Cerebellar cortex (tissue), 1 donor: ENCODE measurements at regions not wholly inside any gene's neighbourhood (a gene's known extent, or its start where the extent isn't known, plus 50 kb on each side); places are given as distances from the start of the nearest gene placed in this dataset.
"Not testable (repeated sequence)": the region's sequence is repeated elsewhere in the genome, so short reads cannot be mapped to it uniquely, and the experiment has no call there.

Experiments used
- DNase-seq: peaks from one replicate; pipeline ENCODE4 v3.0.0-alpha.2; 2015; ENCODE audit warnings: low spot score

DNA sequence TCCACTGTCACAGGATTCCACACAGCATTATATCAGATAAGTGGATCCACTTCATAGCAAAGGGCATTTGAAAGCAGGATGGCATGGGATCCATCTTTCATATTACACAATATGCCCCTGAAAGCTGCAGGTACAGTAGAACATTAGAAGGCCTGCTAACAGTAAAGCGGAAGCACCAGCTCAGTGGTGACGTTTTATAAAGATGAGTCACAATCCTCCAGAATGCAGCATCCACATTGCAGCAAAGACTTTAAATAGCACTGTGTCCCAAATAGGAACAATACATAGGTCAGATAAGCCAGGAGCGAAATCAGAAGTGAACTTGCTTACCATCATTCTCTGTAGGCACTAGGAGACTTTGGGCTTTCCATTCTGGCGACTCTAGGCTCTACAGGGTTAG lies 609.5 kb upstream of the FAT1 start:
- no peak for DNase-seq

GRCh38 chr4:187335339-187335738 lies 611.7 kb upstream of the FAT1 start:
- no peak for DNase-seq

GRCh38 chr4:187354740-187355139 lies 631.1 kb upstream of the FAT1 start:
- no peak for DNase-seq

DNA sequence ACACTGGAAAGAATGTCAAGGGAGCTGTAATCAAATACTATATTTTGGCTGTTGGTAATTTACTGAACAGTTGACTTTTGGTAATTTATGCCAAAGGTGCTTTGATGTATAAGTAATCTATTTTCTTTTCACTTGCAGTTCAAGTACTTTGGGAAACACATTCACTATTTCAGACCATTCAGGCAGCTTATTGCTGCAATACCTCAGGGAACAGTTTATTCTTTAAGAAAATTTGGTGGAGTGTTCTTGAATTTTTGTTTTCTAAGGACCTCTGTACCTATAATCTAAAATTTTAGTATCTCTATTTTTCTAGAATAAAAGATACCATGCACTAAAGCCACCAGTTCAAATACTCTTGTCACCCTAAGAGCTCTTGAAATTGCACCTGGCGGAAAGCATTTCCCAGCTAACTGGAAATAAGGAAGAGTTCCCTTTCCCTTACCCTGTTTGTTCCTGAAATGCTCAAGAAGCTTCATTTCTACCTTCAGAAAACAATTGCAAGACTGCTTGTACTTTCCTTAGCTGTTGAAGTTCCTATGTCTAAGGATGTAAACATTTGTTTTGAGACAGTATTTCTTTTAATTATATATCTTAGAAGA lies 633.5 kb upstream of the FAT1 start:
- no peak for DNase-seq

GRCh38 chr4:187357821-187358220 lies 634.2 kb upstream of the FAT1 start:
- no peak for DNase-seq

GRCh38 chr4:187362937-187363857 lies 632.4 kb upstream of the ZFP42 start:
- DNase-seq = peak; percentile 31

DNA sequence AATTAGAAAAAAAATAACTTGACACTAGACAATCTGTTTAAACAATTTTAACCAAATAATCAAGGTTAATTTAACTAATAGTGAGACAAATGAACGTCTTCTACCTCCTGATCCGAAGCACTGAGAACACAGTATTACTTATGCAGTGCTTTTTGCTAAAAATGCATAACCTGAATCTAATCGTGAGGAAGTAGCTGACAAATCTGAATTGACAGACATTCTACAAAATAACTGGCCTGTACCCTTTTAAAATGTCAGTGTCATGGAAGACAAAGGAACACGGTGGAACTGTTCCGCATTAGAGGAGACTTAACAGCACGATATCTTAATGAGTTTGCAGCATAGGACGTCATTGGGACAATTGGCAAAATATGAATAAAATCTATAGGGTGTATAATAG lies 631.2 kb upstream of the ZFP42 start:
- no peak for DNase-seq

DNA sequence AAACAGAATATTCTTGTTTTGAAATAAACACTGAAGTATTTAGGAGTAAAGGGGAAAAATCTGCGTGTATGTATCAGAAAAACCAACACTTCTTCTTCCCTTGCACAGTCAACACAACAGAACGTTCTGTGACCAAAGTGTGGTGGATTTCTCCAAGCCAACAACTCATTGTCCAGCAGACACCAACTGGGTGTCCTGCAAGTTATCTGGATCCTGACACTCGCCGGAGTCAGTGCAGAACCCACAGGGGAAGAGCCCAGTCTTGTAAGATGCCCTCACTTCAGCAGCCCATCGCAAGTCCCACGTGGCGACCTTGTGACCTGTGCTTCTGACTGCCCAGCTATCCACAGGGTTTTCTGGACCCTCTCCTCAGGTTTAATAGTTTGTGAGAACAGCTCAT lies 630.7 kb upstream of the ZFP42 start:
- no peak for DNase-seq

DNA sequence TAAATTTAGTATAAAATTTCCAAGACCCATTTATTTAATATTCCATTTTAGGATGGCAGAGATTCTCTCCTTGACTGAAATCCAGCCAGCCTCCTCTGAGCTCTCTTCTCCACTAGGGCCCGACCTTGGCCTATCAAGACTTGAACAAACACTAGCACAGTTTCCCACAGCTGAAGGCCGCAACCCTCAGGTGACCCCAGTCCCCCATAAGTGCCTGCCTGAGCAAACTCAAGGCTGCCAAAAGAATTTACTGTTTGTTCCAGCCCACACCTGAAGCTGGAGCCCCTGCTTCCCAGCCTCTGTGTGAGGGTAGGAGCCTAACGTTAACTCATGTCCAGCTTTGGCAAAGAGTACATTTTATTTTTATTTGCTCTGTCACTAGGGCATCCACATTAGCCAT lies 629.0 kb upstream of the ZFP42 start:
- DNase-seq = no peak

DNA sequence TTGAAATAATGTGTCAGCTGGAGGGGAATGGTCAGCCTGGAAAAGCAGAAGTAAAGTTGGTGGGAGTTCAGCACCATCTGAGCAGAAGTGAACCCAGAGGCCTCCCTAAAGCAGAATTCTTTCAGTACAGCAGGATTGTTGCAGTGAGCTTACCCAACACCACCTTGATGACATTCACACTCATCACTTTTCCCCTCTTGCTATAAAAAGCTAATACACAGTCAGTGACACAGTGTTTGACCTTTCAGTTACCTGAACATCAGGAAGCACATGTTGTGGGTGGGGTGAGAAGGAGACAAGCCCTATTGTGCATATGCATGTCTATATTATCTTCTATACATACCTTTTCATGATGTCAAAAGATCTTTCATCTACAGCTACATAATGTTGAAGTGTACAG lies 624.7 kb upstream of the ZFP42 start:
- DNase-seq = no peak

- DNase-seq = no peak
These were observed 617.1 kb upstream of the ZFP42 start for GRCh38 chr4:187378441-187378840.

- no peak for DNase-seq
These were observed 615.4 kb upstream of the ZFP42 start for GRCh38 chr4:187380181-187380581.

- no peak for DNase-seq
These were observed 612.4 kb upstream of the ZFP42 start for GRCh38 chr4:187383181-187383580.

DNA sequence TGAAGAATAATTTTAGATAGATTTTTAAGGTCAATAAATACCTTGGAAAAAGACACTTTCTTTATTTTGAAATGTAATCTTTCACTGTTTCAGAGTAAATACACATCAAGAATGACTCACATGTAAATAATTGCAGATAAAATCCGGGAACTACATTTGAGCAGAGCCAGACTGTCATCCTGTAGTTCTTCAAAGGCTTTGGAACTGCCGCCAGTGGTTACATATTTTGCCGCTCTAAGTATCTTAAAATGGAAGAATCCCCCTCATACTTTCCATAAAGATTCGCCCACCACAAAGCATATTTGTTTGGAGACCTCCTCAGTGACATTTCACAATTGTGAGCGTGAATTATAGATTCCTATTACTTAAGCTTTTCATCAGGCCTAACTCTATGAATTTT lies 607.8 kb upstream of the ZFP42 start:
- DNase-seq = no peak

- DNase-seq = no peak
These were observed 606.2 kb upstream of the ZFP42 start for GRCh38 chr4:187389420-187389819.

DNA sequence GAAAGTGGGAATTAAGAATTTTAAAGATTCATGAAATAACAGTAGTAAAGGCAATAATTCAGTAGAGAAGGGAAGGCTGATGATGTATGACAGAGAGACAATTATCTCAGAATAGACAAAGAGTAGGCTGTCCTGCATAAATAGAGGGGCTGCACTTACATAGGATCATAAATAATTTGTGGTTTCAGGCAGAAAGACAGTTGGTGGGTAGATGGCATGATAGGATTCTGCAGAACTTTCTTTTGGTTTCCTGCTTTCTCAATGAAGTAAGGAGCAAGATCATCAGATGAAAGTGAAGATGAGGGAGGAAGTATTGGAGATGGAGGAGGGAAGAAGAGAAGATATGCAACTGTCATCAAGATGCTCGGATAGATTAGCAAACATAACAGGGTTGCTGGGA lies 604.9 kb upstream of the ZFP42 start:
- DNase-seq = no peak

GRCh38 chr4:187393531-187394344 lies 601.8 kb upstream of the ZFP42 start:
- DNase-seq = no peak

DNA sequence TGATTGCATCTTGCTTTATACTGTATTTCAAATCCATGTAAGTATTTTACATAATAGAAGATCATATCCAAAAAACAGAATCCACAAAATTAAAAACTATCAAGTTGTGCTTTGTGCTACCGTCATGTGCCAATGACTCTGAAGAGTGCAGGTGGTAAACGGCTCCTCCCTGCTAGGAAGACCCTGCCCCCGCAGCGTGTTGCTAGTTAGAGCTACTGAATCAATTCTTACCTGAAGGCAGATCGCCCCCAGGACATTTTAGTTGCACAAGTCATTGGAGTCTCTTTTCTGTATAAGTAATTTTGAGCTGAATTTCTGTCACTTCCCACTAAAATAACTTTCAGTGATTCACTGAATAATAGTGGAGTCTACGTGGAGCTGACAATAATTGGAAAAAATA lies 599.5 kb upstream of the ZFP42 start:
- no peak for DNase-seq

- not testable (repeated sequence) for DNase-seq
These were observed 587.1 kb upstream of the ZFP42 start for GRCh38 chr4:187408447-187408846.

DNA sequence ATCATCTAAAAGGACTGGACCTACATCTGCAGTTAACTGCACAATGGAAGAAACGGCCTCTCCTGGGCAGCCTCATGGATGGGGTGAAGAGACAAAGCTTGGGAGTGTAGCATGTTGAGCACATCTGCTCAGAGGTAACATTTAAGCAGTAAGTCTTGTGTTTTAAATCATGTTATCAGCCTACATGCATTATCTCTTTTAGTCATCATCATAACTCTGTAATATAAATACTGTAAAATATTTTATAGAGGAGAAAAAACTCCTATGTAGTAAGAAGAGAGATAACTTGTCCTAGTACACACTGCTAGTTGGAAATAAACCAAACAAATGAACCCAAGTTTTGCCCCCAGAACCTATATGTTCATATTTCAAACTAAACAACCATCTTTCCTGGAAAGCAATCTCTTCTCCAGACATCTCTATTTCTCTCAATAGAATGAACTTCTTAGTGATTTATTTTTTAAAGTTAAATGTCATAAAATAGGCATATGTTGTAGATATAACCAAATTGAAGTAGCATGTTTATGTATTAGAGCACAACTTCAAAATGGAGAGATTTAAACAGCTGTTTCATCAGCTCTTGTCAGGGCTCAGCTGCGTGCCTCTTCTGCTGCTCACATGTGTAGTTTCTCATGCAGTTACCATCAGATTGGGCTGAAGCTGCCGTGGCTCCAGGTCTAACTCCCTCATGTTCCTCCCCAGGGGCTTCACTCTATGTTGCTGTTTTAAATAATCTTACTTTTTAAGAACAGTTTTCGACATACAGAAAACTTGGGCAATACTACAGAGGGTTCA lies 581.8 kb upstream of the ZFP42 start:
- DNase-seq = no peak

GRCh38 chr4:187414716-187415115 lies 580.9 kb upstream of the ZFP42 start:
- no peak for DNase-seq

- peak; percentile 82 for DNase-seq
These were observed 580.3 kb upstream of the ZFP42 start for GRCh38 chr4:187415231-187415630.
